NCI-H524 (cell line): ENCODE measurements at regions not wholly inside any gene's neighbourhood (a gene's known extent, or its start where the extent isn't known, plus 50 kb on each side); places are given as distances from the start of the nearest gene placed in this dataset.
"Not testable (repeated sequence)": the region's sequence is repeated elsewhere in the genome, so short reads cannot be mapped to it uniquely, and the experiment has no call there.

ENCODE experiments used
- DNase-seq, 2 experiments: peaks; one replicate each; lab custom pipeline; 2025; lab: John Stamatoyannopoulos, UW

DNA sequence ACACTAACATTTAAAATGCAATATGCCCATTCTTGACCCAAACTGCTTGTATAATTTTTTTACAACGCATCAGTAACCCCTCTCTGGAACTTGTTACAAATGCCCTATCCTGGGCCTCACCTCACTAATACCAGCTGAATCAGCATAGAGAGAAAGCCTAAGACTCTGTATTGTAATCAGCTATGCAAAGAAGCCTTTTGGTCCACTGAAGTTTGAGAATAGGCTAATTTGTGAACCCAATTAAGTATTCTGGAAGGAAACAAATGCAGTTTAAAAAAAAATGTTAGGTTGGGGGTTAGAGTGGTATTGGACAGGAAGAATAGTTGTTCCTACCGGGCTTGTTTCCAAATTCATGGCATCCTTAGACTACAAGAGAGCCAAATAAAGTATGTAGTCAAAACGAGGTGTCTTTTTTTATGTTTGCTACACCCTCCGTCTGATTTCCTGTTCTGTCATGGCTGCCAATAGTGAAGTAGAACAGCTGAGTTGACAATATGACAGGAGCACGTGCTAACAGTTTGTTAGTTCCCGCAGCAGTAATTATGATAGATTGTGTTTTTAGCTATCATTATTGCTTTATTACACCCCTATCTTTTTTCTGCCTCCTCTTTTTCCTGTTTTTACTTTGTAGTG lies 1048.7 kb upstream of the NUDT12 start:
- no peak for DNase-seq

GRCh38 chr5:104606258-104606829 lies 1043.8 kb upstream of the NUDT12 start:
- DNase-seq: no peak

GRCh38 chr5:104599726-104600125 lies 1037.1 kb upstream of the NUDT12 start:
- DNase-seq: peak in 1 of 2 experiments; percentile 32

DNA sequence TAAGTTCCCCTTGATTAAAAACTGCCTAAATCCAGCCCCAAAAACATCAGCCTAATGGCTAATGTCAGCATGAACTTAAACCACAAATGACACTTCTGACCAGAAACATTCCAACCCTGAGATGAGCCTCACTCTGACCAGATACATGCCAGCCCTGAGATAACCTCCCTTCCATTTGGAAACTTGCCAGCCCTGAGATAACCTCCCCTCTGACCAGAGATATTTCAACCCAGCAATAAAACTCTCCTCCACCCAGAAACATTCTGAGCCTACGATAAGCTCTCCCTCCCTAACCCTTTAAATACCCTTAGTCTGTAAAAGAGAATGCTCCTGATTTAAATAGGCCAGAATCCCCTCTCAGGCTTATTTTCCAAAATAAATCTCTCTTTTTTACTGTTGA lies 1035.7 kb upstream of the NUDT12 start:
- DNase-seq: no peak

GRCh38 chr5:104594850-104595249 lies 1032.3 kb upstream of the NUDT12 start:
- DNase-seq: no peak

DNA sequence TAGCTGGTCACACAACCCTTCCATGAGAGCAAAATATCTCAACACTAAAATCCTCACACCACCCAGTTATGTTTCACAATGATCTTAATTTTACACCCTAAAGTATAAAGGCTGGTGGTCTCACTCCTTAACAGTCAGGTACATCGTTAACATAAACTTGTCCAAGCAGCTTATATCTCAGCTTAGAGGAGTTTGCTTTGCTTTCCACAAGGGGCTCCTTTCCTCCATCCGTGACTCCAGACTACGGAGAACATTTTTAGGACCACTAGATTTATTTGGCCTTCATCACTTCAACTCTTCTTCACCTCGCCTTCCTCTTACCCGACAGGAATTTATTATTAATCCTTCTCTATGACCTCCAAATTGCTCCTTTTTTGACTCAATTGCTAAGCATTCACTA lies 1014.1 kb upstream of the NUDT12 start:
- no peak for DNase-seq

- peak in 1 of 2 experiments; percentile 26 for DNase-seq
Observed at GRCh38 chr5:104573949-104574709, 1011.5 kb upstream of the NUDT12 start.

- DNase-seq: peak in 1 of 2 experiments; percentile 2
Observed at GRCh38 chr5:104569621-104570020, 1007.0 kb upstream of the NUDT12 start.

DNA sequence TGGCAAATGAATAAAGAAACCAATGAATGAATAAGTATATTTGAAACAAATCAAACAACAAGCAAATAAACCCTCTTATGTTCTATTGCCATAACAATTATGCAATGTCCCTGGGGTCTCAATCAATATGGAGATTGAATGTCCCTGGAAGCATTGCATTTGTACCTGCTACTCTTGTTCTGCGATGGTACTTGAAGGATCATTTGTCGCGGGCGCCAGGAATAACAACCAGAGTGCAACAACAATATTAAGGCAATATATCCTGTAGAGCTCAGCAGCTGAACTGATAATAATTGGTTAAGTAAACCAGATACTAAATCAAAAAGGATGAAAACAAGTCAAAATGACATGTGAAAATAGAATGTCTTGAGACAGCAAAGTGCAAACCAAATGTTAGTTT lies 1001.9 kb upstream of the NUDT12 start:
- no peak for DNase-seq

DNA sequence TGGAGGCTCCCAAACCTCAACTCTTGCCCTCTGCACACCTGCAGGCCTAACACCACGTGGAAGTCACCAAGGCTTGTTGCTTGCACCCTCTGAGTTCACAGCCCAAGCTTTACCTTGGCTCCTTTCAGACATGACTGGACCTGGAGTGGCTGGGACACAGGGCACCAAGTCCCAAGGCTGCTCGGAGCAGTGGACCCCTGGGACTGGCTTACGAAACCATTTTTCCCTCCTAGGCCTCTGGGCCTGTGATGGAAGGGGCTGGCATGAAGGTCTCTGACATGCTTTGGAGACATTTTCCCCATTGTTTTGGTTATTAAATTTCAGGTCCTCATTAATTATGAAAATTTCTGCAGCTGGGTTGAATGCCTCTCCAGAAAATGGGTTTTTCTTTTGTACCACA lies 994.4 kb upstream of the NUDT12 start:
- DNase-seq: no peak

DNA sequence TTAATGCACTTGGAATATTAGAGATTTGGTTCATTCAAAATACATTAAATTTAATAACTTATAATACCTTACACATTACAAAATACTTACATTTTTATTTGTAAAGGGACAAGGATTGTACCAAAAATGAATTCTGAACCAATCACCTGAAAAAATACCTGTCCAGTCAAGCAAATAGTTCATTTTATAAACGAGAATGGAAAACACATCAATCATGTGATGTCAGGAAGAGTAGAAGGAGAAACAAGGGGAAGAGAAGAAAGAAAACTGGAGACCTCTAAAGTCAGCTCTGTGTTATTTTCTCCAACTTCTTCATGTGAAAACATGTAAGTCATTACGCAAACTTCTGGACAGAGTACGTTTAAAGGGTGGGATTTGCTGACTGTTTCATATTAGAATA lies 989.0 kb upstream of the NUDT12 start:
- DNase-seq: no peak

DNA sequence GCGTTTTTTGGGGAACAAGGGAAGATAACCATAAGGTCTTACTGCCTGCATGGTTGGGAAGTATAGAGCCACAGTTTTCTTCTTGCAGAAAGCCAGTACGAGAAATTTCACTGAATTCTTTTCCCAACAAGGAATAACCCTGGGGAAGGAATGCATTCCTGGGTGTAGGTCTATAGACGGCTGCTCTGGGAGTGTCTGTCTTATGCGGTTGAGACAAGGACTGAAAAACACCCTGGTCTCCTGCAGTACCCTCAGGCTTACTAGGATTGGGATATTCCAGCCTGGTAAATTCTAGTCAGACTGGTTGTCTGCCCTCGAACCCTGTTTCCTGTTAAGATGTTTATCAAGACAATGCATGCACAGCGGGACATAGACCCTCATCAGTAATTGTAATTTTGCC lies 984.3 kb upstream of the NUDT12 start:
- DNase-seq: not testable (repeated sequence)

- DNase-seq: no peak
Observed at GRCh38 chr5:104541141-104541785, 978.7 kb upstream of the NUDT12 start.

DNA sequence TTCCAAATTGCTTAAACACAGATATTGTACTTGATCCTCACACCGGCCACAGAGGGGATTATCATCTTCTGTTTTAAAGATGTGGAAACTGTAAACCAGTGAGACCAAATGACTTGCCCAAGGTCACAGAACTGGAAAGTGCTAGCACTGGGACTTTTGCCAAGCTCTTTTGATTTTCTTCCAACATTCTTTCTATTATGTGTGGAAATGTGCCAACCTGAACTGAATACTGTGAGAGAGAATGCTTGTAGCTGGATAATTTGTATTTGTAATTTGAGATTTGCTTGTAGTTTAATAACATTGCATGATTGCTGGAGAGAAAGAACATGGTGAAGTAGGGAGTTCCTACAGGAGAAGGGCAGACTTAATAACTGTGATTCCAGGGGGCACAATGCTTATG lies 977.9 kb upstream of the NUDT12 start:
- no peak for DNase-seq

- DNase-seq: no peak
Observed at GRCh38 chr5:104539618-104540350, 977.2 kb upstream of the NUDT12 start.

DNA sequence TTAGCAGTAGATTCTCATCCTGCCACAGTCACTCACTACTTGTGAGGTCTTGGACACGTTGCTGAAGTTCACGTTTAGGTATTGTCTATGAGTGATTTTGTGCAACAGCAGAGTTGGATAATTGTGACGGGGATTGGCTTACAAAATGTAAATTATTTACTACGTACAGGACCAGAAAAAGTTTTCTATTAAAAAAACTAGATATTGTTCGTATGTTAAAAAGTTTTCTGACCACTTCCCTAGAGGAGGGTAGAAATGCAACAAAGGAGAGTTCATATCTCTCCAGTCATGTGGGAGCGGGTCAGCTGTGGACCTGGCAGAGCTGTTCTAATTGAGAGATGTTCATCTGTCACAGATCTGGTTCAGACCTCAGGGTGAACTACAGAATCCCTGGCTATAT lies 976.1 kb upstream of the NUDT12 start:
- no peak for DNase-seq

DNA sequence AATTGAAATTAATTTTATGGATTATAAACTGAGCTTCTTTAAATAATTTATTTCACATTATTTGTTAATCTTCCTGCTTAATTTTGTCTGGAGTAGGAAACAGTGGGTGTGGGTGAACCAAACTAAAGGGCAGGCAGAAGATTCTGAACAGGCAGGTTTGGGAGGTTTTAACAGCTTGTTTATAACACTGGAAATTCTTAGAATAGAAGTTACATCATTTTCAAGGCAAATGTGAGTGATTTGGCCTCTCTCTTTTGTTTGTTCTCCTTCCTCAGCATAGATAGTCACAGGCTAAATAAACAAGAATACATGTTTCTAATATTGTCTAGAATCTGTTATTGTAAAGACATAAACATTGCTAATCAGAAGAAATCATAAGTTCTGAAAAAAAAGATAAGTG lies 970.9 kb upstream of the NUDT12 start:
- DNase-seq: no peak

GRCh38 chr5:104526866-104527265 lies 964.3 kb upstream of the NUDT12 start:
- no peak for DNase-seq

- no peak for DNase-seq
Observed at GRCh38 chr5:104513640-104514072, 951.1 kb upstream of the NUDT12 start.

- DNase-seq: no peak
Observed at GRCh38 chr5:104513121-104513602, 950.6 kb upstream of the NUDT12 start.

DNA sequence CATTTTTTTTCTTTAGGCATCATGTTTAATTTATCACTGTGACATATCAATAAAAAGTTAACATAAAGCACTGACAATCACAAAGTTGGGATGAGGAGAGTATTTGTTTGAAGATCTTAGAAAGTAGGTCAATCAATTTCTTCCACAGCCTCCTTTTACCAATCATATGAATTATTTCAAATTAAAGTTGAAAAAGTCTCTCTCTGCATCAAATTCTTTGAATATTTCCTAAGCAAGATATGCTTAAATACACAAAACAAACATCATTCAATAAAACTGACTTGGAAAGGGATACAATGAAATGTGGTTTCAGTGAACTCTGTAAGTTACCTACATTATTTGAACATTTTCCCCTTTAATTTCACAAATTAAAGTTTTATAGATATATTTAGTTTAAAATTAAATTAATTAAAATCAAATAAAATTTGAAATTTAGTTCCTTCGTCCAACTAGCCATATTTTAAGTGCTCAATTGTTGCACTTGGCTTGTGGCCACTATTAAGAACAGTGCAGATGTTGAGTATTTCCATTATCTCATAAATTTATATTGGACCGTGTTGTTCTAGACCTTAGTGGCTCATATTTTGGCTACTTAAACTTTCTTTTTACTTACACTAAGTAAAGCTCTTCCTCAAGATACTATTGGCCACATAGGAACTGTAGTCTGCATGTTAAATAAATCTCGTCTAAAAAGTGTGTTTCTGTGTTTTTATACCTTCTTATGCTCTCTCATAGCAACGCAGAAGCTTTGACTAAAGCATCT lies 949.7 kb upstream of the NUDT12 start:
- no peak for DNase-seq
